Caco-2 (cell line): ENCODE measurements at regions not wholly inside any gene's neighbourhood (a gene's known extent, or its start where the extent isn't known, plus 50 kb on each side); places are given as distances from the start of the nearest gene placed in this dataset.

Source experiments
- BruUV-seq: library from RNA; stranded (reverse); fragments of 400-500 nt; replicated peaks from 2 replicates; lab custom pipeline; 2021; lab: Mats Ljungman, UMichigan
- CTCF ChIA-PET: fragments of 300-600 bp; sonication (Branson Sonifier 250); formaldehyde crosslinking; loops from one replicate; lab custom pipeline; 2022; ENCODE audit warnings: antibody characterized with exemption; lab: Charles Lee
- POLR2A ChIA-PET: fragments of 300-600 bp; sonication (Branson Sonifier 250); formaldehyde crosslinking; loops from one replicate; lab custom pipeline; 2022; ENCODE audit warnings: antibody characterized with exemption; lab: Charles Lee
- DNase-seq, 2 experiments: peaks; one replicate each; pipeline versions ENCODE4 v3.0.0 to v3.0.0-alpha.2; 2020 to 2022
- H3K27me3 ChIP-seq: replicated peaks from 2 replicates; pipeline ENCODE4 v1.6.0; 2011; ENCODE audit warnings: low read length; ENCODE audit not compliant: control insufficient read depth, insufficient read depth
- H3K36me3 ChIP-seq: 2 replicates; pipeline ENCODE4 v1.5.1; 2011; ENCODE audit warnings: low read length; ENCODE audit not compliant: control insufficient read depth, insufficient read depth
- H3K4me1 ChIP-seq: fragments of 250-450 bp; sonication (Bioruptor Pico); 2 replicates; pipeline ENCODE4 v1.5.1; 2020; ENCODE audit warnings: mild to moderate bottlenecking
- H3K4me3 ChIP-seq: 2 replicates; pipeline ENCODE4 v1.5.1; 2011; ENCODE audit warnings: low read depth, mild to moderate bottlenecking, control low read depth, low read length
- H3K9me3 ChIP-seq: fragments of 250-450 bp; sonication (Bioruptor Pico); 2 replicates; pipeline ENCODE4 v1.5.1; 2020; ENCODE audit warnings: mild to moderate bottlenecking, moderate library complexity
- H3K27ac Mint-ChIP-seq: one replicate; pipeline ENCODE4 v1.8.0; 2022; ENCODE audit warnings: mixed read lengths; ENCODE audit not compliant: unreplicated experiment
- H3K27me3 Mint-ChIP-seq: one replicate; pipeline ENCODE4 v1.8.0; 2022; ENCODE audit warnings: mixed read lengths; ENCODE audit not compliant: insufficient read depth, unreplicated experiment
- H3K36me3 Mint-ChIP-seq: one replicate; pipeline ENCODE4 v1.8.0; 2022; ENCODE audit warnings: mild to moderate bottlenecking, mixed read lengths; ENCODE audit not compliant: insufficient read depth, unreplicated experiment
- H3K4me1 Mint-ChIP-seq: one replicate; pipeline ENCODE4 v1.8.0; 2022; ENCODE audit warnings: low read depth, mixed read lengths; ENCODE audit not compliant: unreplicated experiment
- H3K4me3 Mint-ChIP-seq: one replicate; pipeline ENCODE4 v1.8.0; 2022; ENCODE audit warnings: mild to moderate bottlenecking, moderate library complexity, mixed read lengths; ENCODE audit not compliant: unreplicated experiment
- H3K9me3 Mint-ChIP-seq: one replicate; pipeline ENCODE4 v1.8.0; 2022; ENCODE audit warnings: mixed read lengths; ENCODE audit not compliant: unreplicated experiment
- CTCF ChIP-seq, 2 experiments: fragments of 200-600 bp in 1 of 2; IDR thresholded peaks; 1 replicate in 1 of 2; 2 replicates in 1 of 2; pipeline versions ENCODE4 v1.5.1 to v1.8.0; 2011 to 2022; ENCODE audit warnings: antibody characterized with exemption in 1 of 2, control low read depth in 1 of 2, inconsistent platforms in 1 of 2, low read depth in 1 of 2, low read length in 1 of 2, mild to moderate bottlenecking in 1 of 2, moderate library complexity in 1 of 2; ENCODE audit not compliant: insufficient read depth in 1 of 2, severe bottlenecking in 1 of 2, unreplicated experiment in 1 of 2
- intact Hi-C: fragments of 100-400 bp; cut with micrococcal nuclease; formaldehyde crosslinking; loops from one replicate; pipeline ENCODE4 v1.10.0; 2022; ENCODE audit not compliant: unreplicated experiment

DNA sequence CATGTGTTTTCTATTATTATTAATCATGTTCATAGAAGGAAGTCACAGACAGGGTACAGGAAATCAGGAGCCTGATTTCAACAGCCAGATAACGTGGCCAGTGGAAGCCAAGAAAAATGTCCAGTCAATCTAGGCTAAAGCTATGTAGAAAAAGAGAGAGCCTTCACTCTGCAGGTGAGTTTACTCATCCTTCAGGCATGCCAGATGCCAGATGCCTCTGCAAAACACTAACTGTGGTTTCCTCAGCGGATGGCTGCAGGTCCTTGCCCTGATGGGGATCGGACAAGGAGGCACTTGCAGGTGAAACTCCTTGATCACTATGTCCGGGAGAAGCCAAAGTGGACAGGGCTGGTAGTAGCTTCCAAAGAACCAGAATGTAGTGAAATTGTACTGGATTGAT is 962.3 kb upstream of the RAG2 start:
- intact Hi-C loops, result no loop called here
- peaks cover 15% of the 10 kb centered on the region for H3K4me1 ChIP-seq
- Mint-ChIP-seq H3K27ac (no peak overlapping the region), H3K4me1 (no peaks in the 10 kb centered on the region), H3K4me3 (no peak overlapping the region), H3K36me3 (no peaks in the 10 kb centered on the region), H3K27me3 (no peaks in the 10 kb centered on the region), H3K9me3 (no peaks in the 10 kb centered on the region)
- H3K27me3 ChIP-seq, result no peaks in the 10 kb centered on the region
- H3K4me3 ChIP-seq, result no peak overlapping the region
- ChIA-PET CTCF (no interaction called here), POLR2A (no interaction called here)
- no peaks in the 10 kb centered on the region for H3K36me3 ChIP-seq
- no peaks in the 10 kb centered on the region for H3K9me3 ChIP-seq
- no peak for TF ChIP-seq CTCF (IDR thresholded peaks at IDR 0.05; ENCODE audit: insufficient read depth in 1 of 2, low read depth in 1 of 2, low read length in 1 of 2, severe bottlenecking in 1 of 2, unreplicated experiment in 1 of 2)
- BruUV-seq, result no TSS peak
- DNase-seq, result no peak

GRCh38 chr11:37558619-37559210 is 960.7 kb upstream of the RAG2 start:
- Mint-ChIP-seq H3K4me3 (no peak overlapping the region), H3K4me1 (no peaks in the 10 kb centered on the region), H3K36me3 (no peaks in the 10 kb centered on the region), H3K27me3 (no peaks in the 10 kb centered on the region), H3K27ac (no peak overlapping the region), H3K9me3 (no peaks in the 10 kb centered on the region)
- CTCF ChIA-PET, result no interaction called here
- peak in 1 of 2 experiments; percentile 26 for DNase-seq
- BruUV-seq, result no TSS peak
- H3K4me3 ChIP-seq, result no peak overlapping the region
- POLR2A ChIA-PET, result no interaction called here
- no peaks in the 10 kb centered on the region for H3K27me3 ChIP-seq
- no peak for TF ChIP-seq CTCF (IDR thresholded peaks at IDR 0.05; ENCODE audit: insufficient read depth in 1 of 2, low read depth in 1 of 2, low read length in 1 of 2, severe bottlenecking in 1 of 2, unreplicated experiment in 1 of 2)
- H3K4me1 ChIP-seq, result peaks cover 15% of the 10 kb centered on the region
- no peaks in the 10 kb centered on the region for H3K36me3 ChIP-seq
- intact Hi-C loops, result loop anchor here (2.0 kb wide), 1 partner anchor 54 kb away; no protein-coding TSS in a partner anchor
- no peaks in the 10 kb centered on the region for H3K9me3 ChIP-seq

DNA sequence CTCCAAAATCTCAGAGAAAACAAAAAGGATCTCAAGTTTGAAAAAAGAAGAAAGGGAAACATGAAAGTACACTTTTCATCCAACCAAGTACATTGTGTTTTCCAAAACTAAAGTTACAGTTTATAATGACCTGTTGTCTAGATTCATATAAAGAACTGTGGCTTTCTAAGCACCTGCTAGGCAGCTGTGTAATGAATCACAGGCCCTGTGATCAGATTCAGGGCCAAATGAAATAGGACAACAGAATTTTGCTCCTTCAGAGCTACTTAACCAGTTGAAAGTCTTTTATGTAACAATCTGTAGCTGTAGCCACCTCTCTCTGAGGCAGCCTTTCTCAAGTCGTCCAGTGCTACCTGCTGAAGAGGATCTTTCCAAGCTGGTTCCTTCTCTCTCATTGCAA is 960.0 kb upstream of the RAG2 start:
- no peak for DNase-seq
- Histone ChIP-seq H3K27me3 (no peaks in the 10 kb centered on the region), H3K4me1 (peaks cover 15% of the 10 kb centered on the region), H3K36me3 (no peaks in the 10 kb centered on the region), H3K9me3 (no peaks in the 10 kb centered on the region), H3K4me3 (no peak overlapping the region)
- no peak for TF ChIP-seq CTCF (IDR thresholded peaks at IDR 0.05; ENCODE audit: insufficient read depth in 1 of 2, low read depth in 1 of 2, low read length in 1 of 2, severe bottlenecking in 1 of 2, unreplicated experiment in 1 of 2)
- no peak overlapping the region for H3K4me3 Mint-ChIP-seq
- no peak overlapping the region for H3K27ac Mint-ChIP-seq
- intact Hi-C loops, result loop anchor here (2.0 kb wide), 1 partner anchor 53 kb away; no protein-coding TSS in a partner anchor
- no peaks in the 10 kb centered on the region for H3K27me3 Mint-ChIP-seq
- POLR2A ChIA-PET, result no interaction called here
- H3K9me3 Mint-ChIP-seq, result no peaks in the 10 kb centered on the region
- CTCF ChIA-PET, result no interaction called here
- no peaks in the 10 kb centered on the region for H3K4me1 Mint-ChIP-seq
- BruUV-seq, result no TSS peak
- no peaks in the 10 kb centered on the region for H3K36me3 Mint-ChIP-seq
